Left lung (tissue), 4 donors: ENCODE measurements at regions not wholly inside any gene's neighbourhood (a gene's known extent, or its start where the extent isn't known, plus 50 kb on each side); places are given as distances from the start of the nearest gene placed in this dataset.
A peak's percentile ranks its signal among the peaks of the same experiment; 100 is the strongest.

Source experiments
- ATAC-seq: fragments of 200-7000 bp; cut with Tn5 transposase; one replicate; pipeline ENCODE4 v1.9.1; 2020; ENCODE audit warnings: moderate library complexity
- DNase-seq, 4 donors: peaks; one replicate each; pipeline ENCODE4 v3.0.0-alpha.2; 2013 to 2020
- H3K27ac ChIP-seq, 2 donors: fragments of 200-600 bp; sonication (generic) in 1 of 2; one replicate each; pipeline versions ENCODE4 v1.5.0 to v1.8.0; 2020 to 2021
- H3K27me3 ChIP-seq, 2 donors: fragments of 200-600 bp; sonication (generic) in 1 of 2; one replicate each; pipeline versions ENCODE4 v1.5.0 to v1.8.0; 2020 to 2021
- H3K36me3 ChIP-seq, 2 donors: fragments of 200-600 bp; sonication (generic) in 1 of 2; one replicate each; pipeline versions ENCODE4 v1.5.0 to v1.8.0; 2020 to 2021
- H3K4me1 ChIP-seq, 2 donors: fragments of 200-600 bp; one replicate each; pipeline ENCODE4 v1.8.0; 2021
- H3K4me3 ChIP-seq, 2 donors: fragments of 200-600 bp; sonication (generic) in 1 of 2; one replicate each; pipeline versions ENCODE4 v1.5.0 to v1.8.0; 2020 to 2021; ENCODE audit warnings: mild to moderate bottlenecking in 1 of 2
- H3K9me3 ChIP-seq, 2 donors: fragments of 200-600 bp; sonication (generic) in 1 of 2; one replicate each; pipeline versions ENCODE4 v1.5.0 to v1.8.0; 2020 to 2021
- intact Hi-C, 2 donors: fragments of 100-400 bp; cut with DNase I; formaldehyde crosslinking; loops; one replicate each; pipeline versions ENCODE4 v1.11.2 to v1.14.2; 2022
- TF ChIP-seq, protein P1 (sequence below), 2 donors: fragments of 200-600 bp; sonication (generic) in 1 of 2; IDR thresholded peaks; one replicate each; pipeline versions ENCODE4 v1.5.0 to v1.8.0; 2021; ENCODE audit warnings: antibody characterized with exemption in 2 of 2
- donor health status: DM: no; HTN: yes; CAD: no.
- donor health status: DM: no; HTN: no; CAD: no.

GRCh38 chr5:154544646-154545045 lies 66.6 kb upstream of the HAND1 start:
- DNase-seq (no peak), ATAC-seq (no peak)
- Histone ChIP-seq H3K27me3 (peaks cover 0 to 39% of the 10 kb centered on the region in 2 donors), H3K27ac (no peak overlapping the region), H3K36me3 (no peaks in the 10 kb centered on the region), H3K9me3 (no peaks in the 10 kb centered on the region), H3K4me3 (no peak overlapping the region), H3K4me1 (no peaks in the 10 kb centered on the region)
- intact Hi-C loops, result no loop called here
- TF ChIP-seq, protein P1, sequence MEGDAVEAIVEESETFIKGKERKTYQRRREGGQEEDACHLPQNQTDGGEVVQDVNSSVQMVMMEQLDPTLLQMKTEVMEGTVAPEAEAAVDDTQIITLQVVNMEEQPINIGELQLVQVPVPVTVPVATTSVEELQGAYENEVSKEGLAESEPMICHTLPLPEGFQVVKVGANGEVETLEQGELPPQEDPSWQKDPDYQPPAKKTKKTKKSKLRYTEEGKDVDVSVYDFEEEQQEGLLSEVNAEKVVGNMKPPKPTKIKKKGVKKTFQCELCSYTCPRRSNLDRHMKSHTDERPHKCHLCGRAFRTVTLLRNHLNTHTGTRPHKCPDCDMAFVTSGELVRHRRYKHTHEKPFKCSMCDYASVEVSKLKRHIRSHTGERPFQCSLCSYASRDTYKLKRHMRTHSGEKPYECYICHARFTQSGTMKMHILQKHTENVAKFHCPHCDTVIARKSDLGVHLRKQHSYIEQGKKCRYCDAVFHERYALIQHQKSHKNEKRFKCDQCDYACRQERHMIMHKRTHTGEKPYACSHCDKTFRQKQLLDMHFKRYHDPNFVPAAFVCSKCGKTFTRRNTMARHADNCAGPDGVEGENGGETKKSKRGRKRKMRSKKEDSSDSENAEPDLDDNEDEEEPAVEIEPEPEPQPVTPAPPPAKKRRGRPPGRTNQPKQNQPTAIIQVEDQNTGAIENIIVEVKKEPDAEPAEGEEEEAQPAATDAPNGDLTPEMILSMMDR (IDR thresholded peaks at IDR 0.05), result no peak

DNA sequence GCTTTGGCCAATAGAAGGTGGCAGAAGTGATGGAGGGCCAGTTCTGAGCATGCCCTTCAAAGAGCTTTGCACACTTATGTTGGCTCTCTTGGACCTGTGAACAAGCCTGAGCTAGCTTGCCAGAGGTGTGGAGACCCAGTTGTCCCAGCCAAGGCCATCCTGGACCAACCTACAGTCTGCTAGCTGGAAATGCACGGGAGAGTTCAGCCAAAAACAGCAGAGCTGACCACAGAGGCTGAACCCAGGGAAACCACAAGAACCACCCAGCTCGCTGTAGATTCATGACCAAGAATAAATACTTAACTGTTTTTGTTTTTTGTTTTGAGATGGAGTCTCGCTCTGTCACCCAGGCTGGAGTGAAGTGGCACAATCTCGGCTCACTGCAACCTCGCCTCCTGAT lies 65.4 kb upstream of the HAND1 start:
- TF ChIP-seq, protein P1 (IDR thresholded peaks at IDR 0.05), result no peak
- H3K27ac ChIP-seq, result no peak overlapping the region
- DNase-seq, result no peak
- no peaks in the 10 kb centered on the region for H3K36me3 ChIP-seq
- H3K4me3 ChIP-seq, result no peak overlapping the region
- intact Hi-C loops, result no loop called here
- H3K27me3 ChIP-seq, result peaks cover 0 to 42% of the 10 kb centered on the region in 2 donors
- no peaks in the 10 kb centered on the region for H3K9me3 ChIP-seq
- H3K4me1 ChIP-seq, result no peaks in the 10 kb centered on the region
- peak; percentile 27 for ATAC-seq

DNA sequence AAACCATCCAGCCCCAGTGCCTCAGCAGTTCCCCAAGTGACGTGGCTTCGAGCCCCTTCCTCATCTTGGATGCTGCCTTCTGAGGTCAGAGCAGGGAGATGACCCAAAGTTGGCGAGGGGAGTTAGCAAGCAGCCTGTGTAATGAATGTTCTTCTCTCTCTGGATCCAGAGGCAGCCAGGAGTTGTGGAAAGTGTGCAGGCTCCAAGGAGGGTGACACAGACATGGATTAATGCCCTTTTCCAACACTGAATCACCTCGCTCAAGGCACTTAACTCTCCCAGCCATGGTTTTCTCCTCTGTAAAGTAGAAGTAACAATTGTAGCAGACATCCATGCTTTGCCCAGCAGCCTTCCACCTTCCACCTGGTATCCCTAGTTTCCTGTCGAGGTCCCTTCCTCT lies 64.6 kb upstream of the HAND1 start:
- TF ChIP-seq, protein P1 (IDR thresholded peaks at IDR 0.05), result no peak
- no peak for DNase-seq
- Histone ChIP-seq H3K27ac (no peak overlapping the region), H3K27me3 (peaks cover 0 to 42% of the 10 kb centered on the region in 2 donors), H3K9me3 (no peaks in the 10 kb centered on the region), H3K4me1 (no peaks in the 10 kb centered on the region), H3K4me3 (no peak overlapping the region), H3K36me3 (no peaks in the 10 kb centered on the region)
- ATAC-seq, result no peak
- intact Hi-C loops, result no loop called here

- TF ChIP-seq, protein P1 (IDR thresholded peaks at IDR 0.05), result no peak
- intact Hi-C loops, result no loop called here
- no peaks in the 10 kb centered on the region for H3K36me3 ChIP-seq
- H3K27me3 ChIP-seq, result peaks cover 0 to 42% of the 10 kb centered on the region in 2 donors
- H3K9me3 ChIP-seq, result no peaks in the 10 kb centered on the region
- DNase-seq, result no peak
- H3K27ac ChIP-seq, result no peak overlapping the region
- no peak for ATAC-seq
- H3K4me1 ChIP-seq, result no peaks in the 10 kb centered on the region
- H3K4me3 ChIP-seq, result no peak overlapping the region
Observed at GRCh38 chr5:154542000-154542399, 64.0 kb upstream of the HAND1 start.

GRCh38 chr5:154541553-154541952 lies 63.5 kb upstream of the HAND1 start:
- no peak for ATAC-seq

More at GRCh38 chr5:154541553-154541952, 63.5 kb upstream of the HAND1 start:
- intact Hi-C loops, result no loop called here
- peaks cover 0 to 42% of the 10 kb centered on the region in 2 donors for H3K27me3 ChIP-seq
- no peak for DNase-seq
- no peak overlapping the region for H3K27ac ChIP-seq
- no peaks in the 10 kb centered on the region for H3K9me3 ChIP-seq
- no peaks in the 10 kb centered on the region for H3K36me3 ChIP-seq
- TF ChIP-seq, protein P1 (IDR thresholded peaks at IDR 0.05), result no peak
- no peak overlapping the region for H3K4me3 ChIP-seq
- no peaks in the 10 kb centered on the region for H3K4me1 ChIP-seq
